Endothelial cell of umbilical vein (primary cell): ENCODE measurements at regions not wholly inside any gene's neighbourhood (a gene's known extent, or its start where the extent isn't known, plus 50 kb on each side); places are given as distances from the start of the nearest gene placed in this dataset.

Source experiments
- BruUV-seq: library from RNA; stranded (reverse); fragments of 400-500 nt; replicated peaks from 2 replicates; lab custom pipeline; 2021; lab: Mats Ljungman, UMichigan
- CTCF ChIA-PET: fragments of 300-600, 350-600 bp; sonication (Branson Sonifier 250); formaldehyde crosslinking; loops from one replicate; lab custom pipeline; 2021; ENCODE audit warnings: antibody characterized with exemption, inconsistent platforms; lab: Charles Lee
- POLR2A ChIA-PET: fragments of 300-600, 350-600 bp; sonication (Branson Sonifier 250); formaldehyde crosslinking; loops from one replicate; lab custom pipeline; 2021; ENCODE audit warnings: antibody characterized with exemption, inconsistent platforms; lab: Charles Lee
- DNase-seq: peaks from one replicate; pipeline ENCODE4 v3.0.0-alpha.2; 2011; ENCODE audit warnings: low read depth, low spot score
- FAIRE-seq: peaks from 2 replicates; lab custom pipeline; 2011; peaks lifted over from hg19 to GRCh38; lab: Jason Lieb, UNC
- H2AFZ ChIP-seq: 2 replicates; pipeline ENCODE4 v1.6.0; 2012; ENCODE audit warnings: low read depth, low read length, control low read depth, inconsistent platforms
- H3K27ac ChIP-seq: 2 replicates; pipeline ENCODE4 v1.5.1; 2011; ENCODE audit warnings: low read depth, mild to moderate bottlenecking, control low read depth, low read length, moderate library complexity; ENCODE audit not compliant: insufficient read depth
- H3K27me3 ChIP-seq, 2 experiments: 2 replicates each; pipeline versions ENCODE4 v1.6.0 to v1.6.1; 2011; ENCODE audit warnings: low read length in 2 of 2, mixed read lengths in 1 of 2; ENCODE audit not compliant: control insufficient read depth in 2 of 2, insufficient read depth in 2 of 2
- H3K36me3 ChIP-seq, 2 experiments: 2 replicates in 1 of 2; 3 replicates in 1 of 2; pipeline ENCODE4 v1.5.1; 2011; ENCODE audit warnings: low read length in 2 of 2, mild to moderate bottlenecking in 1 of 2, moderate library complexity in 1 of 2; ENCODE audit not compliant: control insufficient read depth in 2 of 2, insufficient read depth in 2 of 2; ENCODE audit errors: extremely low read depth in 1 of 2
- H3K4me1 ChIP-seq: 3 replicates; pipeline ENCODE4 v1.5.1; 2011; ENCODE audit warnings: mild to moderate bottlenecking, low read length; ENCODE audit not compliant: control insufficient read depth, insufficient read depth; ENCODE audit errors: extremely low read depth
- H3K4me2 ChIP-seq: 2 replicates; pipeline ENCODE4 v1.6.1; 2011; ENCODE audit warnings: low read length, control low read depth, mixed read lengths; ENCODE audit not compliant: insufficient read depth
- H3K4me3 ChIP-seq, 3 experiments: fragments of 200-600 bp in 1 of 3; sonication (generic), shearing (Covaris generic) in 1 of 3; replicated peaks in 1 of 3; 2 replicates each; pipeline ENCODE4 v1.5.1; 2011 to 2016; ENCODE audit warnings: control low read depth in 3 of 3, low read length in 3 of 3, mild to moderate bottlenecking in 2 of 3, inconsistent platforms in 1 of 3, low read depth in 1 of 3, moderate library complexity in 1 of 3; ENCODE audit not compliant: insufficient read depth in 1 of 3
- H3K79me2 ChIP-seq: 2 replicates; pipeline ENCODE4 v1.6.0; 2012; ENCODE audit warnings: low read length, inconsistent platforms; ENCODE audit not compliant: control insufficient read depth, insufficient read depth
- H3K9ac ChIP-seq: replicated peaks from 2 replicates; pipeline ENCODE3; 2011; ENCODE audit warnings: low read length, control low read depth; ENCODE audit not compliant: insufficient read depth; ENCODE audit errors: extremely low read depth
- H3K9me1 ChIP-seq: replicated peaks from 3 replicates; pipeline ENCODE4 v1.6.0; 2011; ENCODE audit warnings: mild to moderate bottlenecking, low read length; ENCODE audit not compliant: control insufficient read depth, insufficient read depth; ENCODE audit errors: extremely low read depth
- H3K9me3 ChIP-seq: replicated peaks from 2 replicates; pipeline ENCODE4 v1.5.1; 2012; ENCODE audit warnings: low read length, inconsistent platforms; ENCODE audit not compliant: control insufficient read depth, insufficient read depth
- H4K20me1 ChIP-seq: replicated peaks from 2 replicates; pipeline ENCODE3; 2011; ENCODE audit warnings: mild to moderate bottlenecking, low read length; ENCODE audit not compliant: control insufficient read depth, insufficient read depth; ENCODE audit errors: extremely low read depth
- CTCF ChIP-seq, 2 donors: IDR thresholded peaks; 1 replicate in 1 of 2; 2 replicates in 1 of 2; pipeline ENCODE4 v1.5.1; 2011; ENCODE audit warnings: low read length in 2 of 2, mild to moderate bottlenecking in 2 of 2, moderate library complexity in 2 of 2, control low read depth in 1 of 2, inconsistent platforms in 1 of 2, low read depth in 1 of 2; ENCODE audit not compliant: insufficient read depth in 1 of 2; ENCODE audit errors: extremely low read depth in 1 of 2
- EZH2 ChIP-seq: IDR thresholded peaks from 2 replicates; pipeline ENCODE4 v1.6.1; 2012; ENCODE audit warnings: borderline replicate concordance, low read depth, mild to moderate bottlenecking, moderate library complexity, low read length, inconsistent platforms; ENCODE audit not compliant: severe bottlenecking
- FOS ChIP-seq: IDR thresholded peaks from 2 replicates; pipeline ENCODE4 v1.6.1; 2011; ENCODE audit warnings: mild to moderate bottlenecking, low read length, moderate library complexity, borderline replicate concordance; ENCODE audit not compliant: insufficient read depth
- GATA2 ChIP-seq: IDR thresholded peaks from 2 replicates; pipeline ENCODE4 v1.7.0; 2011; ENCODE audit warnings: low read depth, mild to moderate bottlenecking, moderate library complexity, mixed read lengths, low read length; ENCODE audit not compliant: insufficient read length, insufficient read depth
- JUN ChIP-seq: IDR thresholded peaks from 2 replicates; pipeline ENCODE4 v1.6.1; 2011; ENCODE audit warnings: borderline replicate concordance, low read depth; ENCODE audit not compliant: insufficient read length, insufficient read depth
- MAX ChIP-seq: IDR thresholded peaks from 2 replicates; pipeline ENCODE4 v1.6.1; 2011; ENCODE audit not compliant: insufficient read depth, insufficient read length
- MYC ChIP-seq: IDR thresholded peaks from one replicate; pipeline ENCODE4 v1.6.1; 2011; ENCODE audit warnings: mild to moderate bottlenecking, low read depth, low read length
- POLR2A ChIP-seq: IDR thresholded peaks from 2 replicates; pipeline ENCODE4 v1.6.1; 2012; ENCODE audit warnings: low read depth, mild to moderate bottlenecking, control low read depth, low read length
- POLR2AphosphoS5 ChIP-seq: IDR thresholded peaks from 2 replicates; pipeline ENCODE4 v1.6.1; 2012; ENCODE audit warnings: low read depth, mild to moderate bottlenecking, control low read depth, low read length, moderate library complexity; ENCODE audit not compliant: insufficient read depth
- dilution Hi-C: fragments of 300-500 bp; cut with MboI; formaldehyde crosslinking; loops from one replicate; pipeline ENCODE4 v1.15.0; 2019; ENCODE audit warnings: low sequenced_read_pairs; ENCODE audit not compliant: extremely low pct_ligation_motif_present
- intact Hi-C: fragments of 100-400 bp; cut with micrococcal nuclease; formaldehyde crosslinking; loops from one replicate; pipeline ENCODE4 v1.10.0; 2022

- no peak for TF ChIP-seq MAX
- Histone ChIP-seq H4K20me1 (no peaks in the 10 kb centered on the region), H2AFZ (no peak overlapping the region), H3K4me2 (no peak overlapping the region), H3K27ac (no peak overlapping the region), H3K9me3 (no peaks in the 10 kb centered on the region), H3K4me3 (no peak overlapping the region), H3K9ac (no peak overlapping the region), H3K79me2 (no peaks in the 10 kb centered on the region), H3K9me1 (peaks cover 2% of the 10 kb centered on the region), H3K36me3 (no peaks in the 10 kb centered on the region), H3K27me3 (no peaks in the 10 kb centered on the region), H3K4me1 (no peaks in the 10 kb centered on the region)
- intact Hi-C loops: no loop called here
- FAIRE-seq (no peak), DNase-seq (no peak)
- no TSS peak for BruUV-seq
- POLR2A ChIA-PET: no interaction called here
- dilution Hi-C loops: no loop called here
- CTCF ChIA-PET: no interaction called here
These were observed 193.5 kb downstream of the SEC23IP start for GRCh38 chr10:120086066-120086465.

- H3K27ac ChIP-seq: no peak overlapping the region
- no peak overlapping the region for H2AFZ ChIP-seq
- FAIRE-seq (no peak), DNase-seq (no peak)
- intact Hi-C loops: no loop called here
- no peaks in the 10 kb centered on the region for H3K9me1 ChIP-seq
- H3K36me3 ChIP-seq: no peaks in the 10 kb centered on the region
- H3K4me2 ChIP-seq: no peak overlapping the region
- H3K4me3 ChIP-seq: no peak overlapping the region
- no peaks in the 10 kb centered on the region for H3K79me2 ChIP-seq
- no TSS peak for BruUV-seq
- H3K9me3 ChIP-seq: no peaks in the 10 kb centered on the region
- dilution Hi-C loops: no loop called here
- ChIA-PET CTCF (interaction anchor here (0.7 kb wide), 1 partner anchor 28 kb away, joined by 3 read pairs; no protein-coding TSS in a partner anchor), POLR2A (no interaction called here)
- no peak for TF ChIP-seq CTCF (IDR thresholded peaks at IDR 0.05; ENCODE audit: extremely low read depth in 1 of 2, insufficient read depth in 1 of 2, low read depth in 1 of 2, low read length in 2 of 2)
- no peak for TF ChIP-seq FOS
- no peak for TF ChIP-seq MAX
- TF ChIP-seq POLR2AphosphoS5: no peak
- TF ChIP-seq MYC: no peak
- TF ChIP-seq JUN: no peak
- no peak for TF ChIP-seq GATA2
- no peak for TF ChIP-seq POLR2A
- no peak for TF ChIP-seq EZH2
- H4K20me1 ChIP-seq: no peaks in the 10 kb centered on the region
- no peaks in the 10 kb centered on the region for H3K4me1 ChIP-seq
- H3K27me3 ChIP-seq: no peaks in the 10 kb centered on the region
- H3K9ac ChIP-seq: no peak overlapping the region
These were observed 194.6 kb downstream of the SEC23IP start for GRCh38 chr10:120087109-120087508.
